Endothelial cell of umbilical vein (primary cell): ENCODE measurements at regions not wholly inside any gene's neighbourhood (a gene's known extent, or its start where the extent isn't known, plus 50 kb on each side); places are given as distances from the start of the nearest gene placed in this dataset.

ENCODE experiments used
- BruUV-seq: library from RNA; stranded (reverse); fragments of 400-500 nt; replicated peaks from 2 replicates; lab custom pipeline; 2021; lab: Mats Ljungman, UMichigan
- CTCF ChIA-PET: fragments of 300-600, 350-600 bp; sonication (Branson Sonifier 250); formaldehyde crosslinking; loops from one replicate; lab custom pipeline; 2021; ENCODE audit warnings: antibody characterized with exemption, inconsistent platforms; lab: Charles Lee
- POLR2A ChIA-PET: fragments of 300-600, 350-600 bp; sonication (Branson Sonifier 250); formaldehyde crosslinking; loops from one replicate; lab custom pipeline; 2021; ENCODE audit warnings: antibody characterized with exemption, inconsistent platforms; lab: Charles Lee
- DNase-seq: peaks from one replicate; pipeline ENCODE4 v3.0.0-alpha.2; 2011; ENCODE audit warnings: low read depth, low spot score
- FAIRE-seq: peaks from 2 replicates; lab custom pipeline; 2011; peaks lifted over from hg19 to GRCh38; lab: Jason Lieb, UNC
- H2AFZ ChIP-seq: 2 replicates; pipeline ENCODE4 v1.6.0; 2012; ENCODE audit warnings: low read depth, low read length, control low read depth, inconsistent platforms
- H3K27ac ChIP-seq: 2 replicates; pipeline ENCODE4 v1.5.1; 2011; ENCODE audit warnings: low read depth, mild to moderate bottlenecking, control low read depth, low read length, moderate library complexity; ENCODE audit not compliant: insufficient read depth
- H3K27me3 ChIP-seq, 2 experiments: 2 replicates each; pipeline versions ENCODE4 v1.6.0 to v1.6.1; 2011; ENCODE audit warnings: low read length in 2 of 2, mixed read lengths in 1 of 2; ENCODE audit not compliant: control insufficient read depth in 2 of 2, insufficient read depth in 2 of 2
- H3K36me3 ChIP-seq, 2 experiments: 2 replicates in 1 of 2; 3 replicates in 1 of 2; pipeline ENCODE4 v1.5.1; 2011; ENCODE audit warnings: low read length in 2 of 2, mild to moderate bottlenecking in 1 of 2, moderate library complexity in 1 of 2; ENCODE audit not compliant: control insufficient read depth in 2 of 2, insufficient read depth in 2 of 2; ENCODE audit errors: extremely low read depth in 1 of 2
- H3K4me1 ChIP-seq: 3 replicates; pipeline ENCODE4 v1.5.1; 2011; ENCODE audit warnings: mild to moderate bottlenecking, low read length; ENCODE audit not compliant: control insufficient read depth, insufficient read depth; ENCODE audit errors: extremely low read depth
- H3K4me2 ChIP-seq: 2 replicates; pipeline ENCODE4 v1.6.1; 2011; ENCODE audit warnings: low read length, control low read depth, mixed read lengths; ENCODE audit not compliant: insufficient read depth
- H3K4me3 ChIP-seq, 3 experiments: fragments of 200-600 bp in 1 of 3; sonication (generic), shearing (Covaris generic) in 1 of 3; replicated peaks in 1 of 3; 2 replicates each; pipeline ENCODE4 v1.5.1; 2011 to 2016; ENCODE audit warnings: control low read depth in 3 of 3, low read length in 3 of 3, mild to moderate bottlenecking in 2 of 3, inconsistent platforms in 1 of 3, low read depth in 1 of 3, moderate library complexity in 1 of 3; ENCODE audit not compliant: insufficient read depth in 1 of 3
- H3K79me2 ChIP-seq: 2 replicates; pipeline ENCODE4 v1.6.0; 2012; ENCODE audit warnings: low read length, inconsistent platforms; ENCODE audit not compliant: control insufficient read depth, insufficient read depth
- H3K9ac ChIP-seq: replicated peaks from 2 replicates; pipeline ENCODE3; 2011; ENCODE audit warnings: low read length, control low read depth; ENCODE audit not compliant: insufficient read depth; ENCODE audit errors: extremely low read depth
- H3K9me1 ChIP-seq: replicated peaks from 3 replicates; pipeline ENCODE4 v1.6.0; 2011; ENCODE audit warnings: mild to moderate bottlenecking, low read length; ENCODE audit not compliant: control insufficient read depth, insufficient read depth; ENCODE audit errors: extremely low read depth
- H3K9me3 ChIP-seq: replicated peaks from 2 replicates; pipeline ENCODE4 v1.5.1; 2012; ENCODE audit warnings: low read length, inconsistent platforms; ENCODE audit not compliant: control insufficient read depth, insufficient read depth
- H4K20me1 ChIP-seq: replicated peaks from 2 replicates; pipeline ENCODE3; 2011; ENCODE audit warnings: mild to moderate bottlenecking, low read length; ENCODE audit not compliant: control insufficient read depth, insufficient read depth; ENCODE audit errors: extremely low read depth
- EZH2 ChIP-seq: IDR thresholded peaks from 2 replicates; pipeline ENCODE4 v1.6.1; 2012; ENCODE audit warnings: borderline replicate concordance, low read depth, mild to moderate bottlenecking, moderate library complexity, low read length, inconsistent platforms; ENCODE audit not compliant: severe bottlenecking
- FOS ChIP-seq: IDR thresholded peaks from 2 replicates; pipeline ENCODE4 v1.6.1; 2011; ENCODE audit warnings: mild to moderate bottlenecking, low read length, moderate library complexity, borderline replicate concordance; ENCODE audit not compliant: insufficient read depth
- GATA2 ChIP-seq: IDR thresholded peaks from 2 replicates; pipeline ENCODE4 v1.7.0; 2011; ENCODE audit warnings: low read depth, mild to moderate bottlenecking, moderate library complexity, mixed read lengths, low read length; ENCODE audit not compliant: insufficient read length, insufficient read depth
- JUN ChIP-seq: IDR thresholded peaks from 2 replicates; pipeline ENCODE4 v1.6.1; 2011; ENCODE audit warnings: borderline replicate concordance, low read depth; ENCODE audit not compliant: insufficient read length, insufficient read depth
- MYC ChIP-seq: IDR thresholded peaks from one replicate; pipeline ENCODE4 v1.6.1; 2011; ENCODE audit warnings: mild to moderate bottlenecking, low read depth, low read length
- POLR2A ChIP-seq: IDR thresholded peaks from 2 replicates; pipeline ENCODE4 v1.6.1; 2012; ENCODE audit warnings: low read depth, mild to moderate bottlenecking, control low read depth, low read length
- POLR2AphosphoS5 ChIP-seq: IDR thresholded peaks from 2 replicates; pipeline ENCODE4 v1.6.1; 2012; ENCODE audit warnings: low read depth, mild to moderate bottlenecking, control low read depth, low read length, moderate library complexity; ENCODE audit not compliant: insufficient read depth
- dilution Hi-C: fragments of 300-500 bp; cut with MboI; formaldehyde crosslinking; loops from one replicate; pipeline ENCODE4 v1.15.0; 2019; ENCODE audit warnings: low sequenced_read_pairs; ENCODE audit not compliant: extremely low pct_ligation_motif_present
- intact Hi-C: fragments of 100-400 bp; cut with micrococcal nuclease; formaldehyde crosslinking; loops from one replicate; pipeline ENCODE4 v1.10.0; 2022
- TF ChIP-seq, protein P1 (sequence below): IDR thresholded peaks from 2 replicates; pipeline ENCODE4 v1.6.1; 2011; ENCODE audit not compliant: insufficient read depth, insufficient read length
- TF ChIP-seq, protein P2 (sequence below), 2 donors: IDR thresholded peaks; 1 replicate in 1 of 2; 2 replicates in 1 of 2; pipeline ENCODE4 v1.5.1; 2011; ENCODE audit warnings: low read length in 2 of 2, mild to moderate bottlenecking in 2 of 2, moderate library complexity in 2 of 2, control low read depth in 1 of 2, inconsistent platforms in 1 of 2, low read depth in 1 of 2; ENCODE audit not compliant: insufficient read depth in 1 of 2; ENCODE audit errors: extremely low read depth in 1 of 2

DNA sequence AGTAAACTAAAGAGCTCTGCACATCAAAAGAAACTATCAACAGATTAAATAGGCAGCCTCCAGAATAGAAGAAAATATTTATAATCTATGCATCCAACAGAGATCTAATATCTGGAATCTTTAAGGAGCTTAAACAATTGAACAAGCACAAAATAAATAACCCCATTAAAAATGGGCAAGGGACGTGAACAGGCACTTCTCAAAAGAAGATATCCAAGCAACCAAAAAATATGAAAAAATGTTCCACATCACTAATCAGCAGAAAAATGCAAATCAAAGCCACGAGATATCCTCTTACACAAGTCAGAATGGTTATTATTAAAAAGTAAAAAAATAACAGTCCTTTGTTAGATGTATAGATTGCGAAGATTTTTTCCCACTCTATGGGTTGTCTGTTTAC, 109.1 kb upstream of the TRPC7 start:
- H3K27me3 ChIP-seq, result peaks cover 3 to 6% of the 10 kb centered on the region in 2 experiments
- H3K27ac ChIP-seq, result no peak overlapping the region
- FAIRE-seq (no peak), DNase-seq (no peak)
- dilution Hi-C loops, result no loop called here
- no peaks in the 10 kb centered on the region for H3K36me3 ChIP-seq
- no peak overlapping the region for H2AFZ ChIP-seq
- no peak overlapping the region for H3K9ac ChIP-seq
- CTCF ChIA-PET, result interaction anchor here (1.1 kb wide), 1 partner anchor 15 kb away, joined by 3 read pairs; no protein-coding TSS in a partner anchor
- H3K4me3 ChIP-seq, result no peak overlapping the region
- intact Hi-C loops, result no loop called here
- no TSS peak for BruUV-seq
- H4K20me1 ChIP-seq, result no peaks in the 10 kb centered on the region
- POLR2A ChIA-PET, result no interaction called here
- H3K9me3 ChIP-seq, result no peaks in the 10 kb centered on the region
- no peak for TF ChIP-seq FOS
- TF ChIP-seq, protein P1, sequence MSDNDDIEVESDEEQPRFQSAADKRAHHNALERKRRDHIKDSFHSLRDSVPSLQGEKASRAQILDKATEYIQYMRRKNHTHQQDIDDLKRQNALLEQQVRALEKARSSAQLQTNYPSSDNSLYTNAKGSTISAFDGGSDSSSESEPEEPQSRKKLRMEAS, result no peak
- no peak for TF ChIP-seq POLR2AphosphoS5
- TF ChIP-seq GATA2, result no peak
- TF ChIP-seq EZH2, result no peak
- no peak for TF ChIP-seq JUN
- TF ChIP-seq, protein P2, sequence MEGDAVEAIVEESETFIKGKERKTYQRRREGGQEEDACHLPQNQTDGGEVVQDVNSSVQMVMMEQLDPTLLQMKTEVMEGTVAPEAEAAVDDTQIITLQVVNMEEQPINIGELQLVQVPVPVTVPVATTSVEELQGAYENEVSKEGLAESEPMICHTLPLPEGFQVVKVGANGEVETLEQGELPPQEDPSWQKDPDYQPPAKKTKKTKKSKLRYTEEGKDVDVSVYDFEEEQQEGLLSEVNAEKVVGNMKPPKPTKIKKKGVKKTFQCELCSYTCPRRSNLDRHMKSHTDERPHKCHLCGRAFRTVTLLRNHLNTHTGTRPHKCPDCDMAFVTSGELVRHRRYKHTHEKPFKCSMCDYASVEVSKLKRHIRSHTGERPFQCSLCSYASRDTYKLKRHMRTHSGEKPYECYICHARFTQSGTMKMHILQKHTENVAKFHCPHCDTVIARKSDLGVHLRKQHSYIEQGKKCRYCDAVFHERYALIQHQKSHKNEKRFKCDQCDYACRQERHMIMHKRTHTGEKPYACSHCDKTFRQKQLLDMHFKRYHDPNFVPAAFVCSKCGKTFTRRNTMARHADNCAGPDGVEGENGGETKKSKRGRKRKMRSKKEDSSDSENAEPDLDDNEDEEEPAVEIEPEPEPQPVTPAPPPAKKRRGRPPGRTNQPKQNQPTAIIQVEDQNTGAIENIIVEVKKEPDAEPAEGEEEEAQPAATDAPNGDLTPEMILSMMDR (IDR thresholded peaks at IDR 0.05; ENCODE audit: extremely low read depth in 1 of 2, insufficient read depth in 1 of 2, low read depth in 1 of 2, low read length in 2 of 2), result no peak
- TF ChIP-seq POLR2A, result no peak
- no peak for TF ChIP-seq MYC
- no peaks in the 10 kb centered on the region for H3K4me1 ChIP-seq
- H3K9me1 ChIP-seq, result no peaks in the 10 kb centered on the region
- H3K79me2 ChIP-seq, result no peaks in the 10 kb centered on the region
- H3K4me2 ChIP-seq, result no peak overlapping the region
